ENCODE measurements at regions not wholly inside any gene's neighbourhood (a gene's known extent, or its start where the extent isn't known, plus 50 kb on each side); places are given as distances from the start of the nearest gene placed in this dataset.

GRCh38 chr2:22027345-22028005 lies 903.7 kb downstream of the TDRD15 start:
- Histone ChIP-seq H3K36me3 (ENCODE audit: insufficient read depth, low read length) (no peaks in the 10 kb centered on the region), H3K79me2 (ENCODE audit: low read length) (no peaks in the 10 kb centered on the region), H3K27me3 (ENCODE audit: low read length) (no peaks in the 10 kb centered on the region), H3K9me3 (ENCODE audit: low read length) (no peaks in the 10 kb centered on the region), H3K27ac (ENCODE audit: low read length) (no peak overlapping the region), H3K9ac (ENCODE audit: low read length) (no peak overlapping the region), H3K4me2 (ENCODE audit: low read depth, low read length, poor library complexity, severe bottlenecking) (no peak overlapping the region), H3K4me1 (ENCODE audit: low read length) (no peaks in the 10 kb centered on the region), H4K20me1 (ENCODE audit: insufficient read depth, low read depth, low read length) (no peaks in the 10 kb centered on the region), H3K9me2 (replicated peaks; ENCODE audit: insufficient read depth, low read length) (no peaks in the 10 kb centered on the region), H3K4me3 (ENCODE audit: low read length) (no peak overlapping the region), H2AFZ (ENCODE audit: low read length) (no peak overlapping the region)
- no peak for DNase-seq

- no peaks in the 10 kb centered on the region for H3K9me3 ChIP-seq (ENCODE audit: low read length)
- H3K27ac ChIP-seq (ENCODE audit: low read length) = no peak overlapping the region
- no peaks in the 10 kb centered on the region for H4K20me1 ChIP-seq (ENCODE audit: insufficient read depth, low read depth, low read length)
- DNase-seq = no peak
- H3K27me3 ChIP-seq (ENCODE audit: low read length) = no peaks in the 10 kb centered on the region
- no peaks in the 10 kb centered on the region for H3K36me3 ChIP-seq (ENCODE audit: insufficient read depth, low read length)
- no peaks in the 10 kb centered on the region for H3K79me2 ChIP-seq (ENCODE audit: low read length)
- H3K9me2 ChIP-seq (replicated peaks; ENCODE audit: insufficient read depth, low read length) = no peaks in the 10 kb centered on the region
- no peak overlapping the region for H3K4me2 ChIP-seq (ENCODE audit: low read depth, low read length, poor library complexity, severe bottlenecking)
- no peak overlapping the region for H3K9ac ChIP-seq (ENCODE audit: low read length)
- H3K4me3 ChIP-seq (ENCODE audit: low read length) = no peak overlapping the region
- H3K4me1 ChIP-seq (ENCODE audit: low read length) = no peaks in the 10 kb centered on the region
- H2AFZ ChIP-seq (ENCODE audit: low read length) = no peak overlapping the region
Observed at GRCh38 chr2:22035361-22035830, 911.6 kb downstream of the TDRD15 start.

GRCh38 chr2:22037274-22037673 lies 913.5 kb downstream of the TDRD15 start:
- no peaks in the 10 kb centered on the region for H3K27me3 ChIP-seq (ENCODE audit: low read length)
- no peak overlapping the region for H3K9ac ChIP-seq (ENCODE audit: low read length)
- H2AFZ ChIP-seq (ENCODE audit: low read length) = no peak overlapping the region
- H3K27ac ChIP-seq (ENCODE audit: low read length) = no peak overlapping the region
- H3K79me2 ChIP-seq (ENCODE audit: low read length) = no peaks in the 10 kb centered on the region
- no peaks in the 10 kb centered on the region for H4K20me1 ChIP-seq (ENCODE audit: insufficient read depth, low read depth, low read length)
- no peaks in the 10 kb centered on the region for H3K36me3 ChIP-seq (ENCODE audit: insufficient read depth, low read length)
- H3K4me2 ChIP-seq (ENCODE audit: low read depth, low read length, poor library complexity, severe bottlenecking) = no peak overlapping the region
- H3K9me3 ChIP-seq (ENCODE audit: low read length) = no peaks in the 10 kb centered on the region
- H3K9me2 ChIP-seq (replicated peaks; ENCODE audit: insufficient read depth, low read length) = no peaks in the 10 kb centered on the region
- H3K4me3 ChIP-seq (ENCODE audit: low read length) = no peak overlapping the region
- no peaks in the 10 kb centered on the region for H3K4me1 ChIP-seq (ENCODE audit: low read length)
- DNase-seq = no peak

GRCh38 chr2:22043784-22044183 lies 920.0 kb downstream of the TDRD15 start:
- Histone ChIP-seq H3K9me2 (replicated peaks; ENCODE audit: insufficient read depth, low read length) (no peaks in the 10 kb centered on the region), H3K4me2 (ENCODE audit: low read depth, low read length, poor library complexity, severe bottlenecking) (no peak overlapping the region), H3K36me3 (ENCODE audit: insufficient read depth, low read length) (no peaks in the 10 kb centered on the region), H3K27ac (ENCODE audit: low read length) (no peak overlapping the region), H4K20me1 (ENCODE audit: insufficient read depth, low read depth, low read length) (no peaks in the 10 kb centered on the region), H3K79me2 (ENCODE audit: low read length) (no peaks in the 10 kb centered on the region), H2AFZ (ENCODE audit: low read length) (no peak overlapping the region), H3K27me3 (ENCODE audit: low read length) (no peaks in the 10 kb centered on the region), H3K9me3 (ENCODE audit: low read length) (no peaks in the 10 kb centered on the region), H3K4me3 (ENCODE audit: low read length) (no peak overlapping the region), H3K4me1 (ENCODE audit: low read length) (no peaks in the 10 kb centered on the region), H3K9ac (ENCODE audit: low read length) (no peak overlapping the region)
- DNase-seq = no peak

GRCh38 chr2:22055784-22056620 lies 932.2 kb downstream of the TDRD15 start:
- no peak for DNase-seq
- H3K9me2 ChIP-seq (replicated peaks; ENCODE audit: insufficient read depth, low read length) = no peaks in the 10 kb centered on the region
- no peaks in the 10 kb centered on the region for H4K20me1 ChIP-seq (ENCODE audit: insufficient read depth, low read depth, low read length)
- no peaks in the 10 kb centered on the region for H3K9me3 ChIP-seq (ENCODE audit: low read length)
- no peak overlapping the region for H3K9ac ChIP-seq (ENCODE audit: low read length)
- no peak overlapping the region for H3K4me2 ChIP-seq (ENCODE audit: low read depth, low read length, poor library complexity, severe bottlenecking)
- no peaks in the 10 kb centered on the region for H3K79me2 ChIP-seq (ENCODE audit: low read length)
- H3K27ac ChIP-seq (ENCODE audit: low read length) = no peak overlapping the region
- no peak overlapping the region for H2AFZ ChIP-seq (ENCODE audit: low read length)
- H3K36me3 ChIP-seq (ENCODE audit: insufficient read depth, low read length) = no peaks in the 10 kb centered on the region
- H3K4me1 ChIP-seq (ENCODE audit: low read length) = no peaks in the 10 kb centered on the region
- H3K4me3 ChIP-seq (ENCODE audit: low read length) = no peak overlapping the region
- no peaks in the 10 kb centered on the region for H3K27me3 ChIP-seq (ENCODE audit: low read length)

GRCh38 chr2:22056621-22057132 lies 932.9 kb downstream of the TDRD15 start:
- no peak overlapping the region for H3K9ac ChIP-seq (ENCODE audit: low read length)
- H3K9me3 ChIP-seq (ENCODE audit: low read length) = no peaks in the 10 kb centered on the region
- H3K9me2 ChIP-seq (replicated peaks; ENCODE audit: insufficient read depth, low read length) = no peaks in the 10 kb centered on the region
- DNase-seq = no peak
- no peak overlapping the region for H3K4me2 ChIP-seq (ENCODE audit: low read depth, low read length, poor library complexity, severe bottlenecking)
- H3K4me1 ChIP-seq (ENCODE audit: low read length) = no peaks in the 10 kb centered on the region
- no peak overlapping the region for H3K27ac ChIP-seq (ENCODE audit: low read length)
- no peaks in the 10 kb centered on the region for H4K20me1 ChIP-seq (ENCODE audit: insufficient read depth, low read depth, low read length)
- no peaks in the 10 kb centered on the region for H3K36me3 ChIP-seq (ENCODE audit: insufficient read depth, low read length)
- no peak overlapping the region for H2AFZ ChIP-seq (ENCODE audit: low read length)
- no peak overlapping the region for H3K4me3 ChIP-seq (ENCODE audit: low read length)
- no peaks in the 10 kb centered on the region for H3K27me3 ChIP-seq (ENCODE audit: low read length)
- H3K79me2 ChIP-seq (ENCODE audit: low read length) = no peaks in the 10 kb centered on the region

- no peak overlapping the region for H3K4me3 ChIP-seq (ENCODE audit: low read length)
- H2AFZ ChIP-seq (ENCODE audit: low read length) = no peak overlapping the region
- no peaks in the 10 kb centered on the region for H3K9me3 ChIP-seq (ENCODE audit: low read length)
- no peaks in the 10 kb centered on the region for H4K20me1 ChIP-seq (ENCODE audit: insufficient read depth, low read depth, low read length)
- no peaks in the 10 kb centered on the region for H3K79me2 ChIP-seq (ENCODE audit: low read length)
- no peak overlapping the region for H3K27ac ChIP-seq (ENCODE audit: low read length)
- no peak overlapping the region for H3K4me2 ChIP-seq (ENCODE audit: low read depth, low read length, poor library complexity, severe bottlenecking)
- DNase-seq = no peak
- no peaks in the 10 kb centered on the region for H3K4me1 ChIP-seq (ENCODE audit: low read length)
- no peaks in the 10 kb centered on the region for H3K9me2 ChIP-seq (replicated peaks; ENCODE audit: insufficient read depth, low read length)
- no peaks in the 10 kb centered on the region for H3K36me3 ChIP-seq (ENCODE audit: insufficient read depth, low read length)
- H3K9ac ChIP-seq (ENCODE audit: low read length) = no peak overlapping the region
- no peaks in the 10 kb centered on the region for H3K27me3 ChIP-seq (ENCODE audit: low read length)
Observed at GRCh38 chr2:22062679-22063078, 938.9 kb downstream of the TDRD15 start.

GRCh38 chr2:22076454-22076853 lies 952.7 kb downstream of the TDRD15 start:
- H4K20me1 ChIP-seq (ENCODE audit: insufficient read depth, low read depth, low read length) = no peaks in the 10 kb centered on the region
- H2AFZ ChIP-seq (ENCODE audit: low read length) = no peak overlapping the region
- H3K27ac ChIP-seq (ENCODE audit: low read length) = no peak overlapping the region
- H3K9me3 ChIP-seq (ENCODE audit: low read length) = no peaks in the 10 kb centered on the region
- no peak overlapping the region for H3K4me2 ChIP-seq (ENCODE audit: low read depth, low read length, poor library complexity, severe bottlenecking)
- H3K4me1 ChIP-seq (ENCODE audit: low read length) = no peaks in the 10 kb centered on the region
- H3K27me3 ChIP-seq (ENCODE audit: low read length) = no peaks in the 10 kb centered on the region
- no peaks in the 10 kb centered on the region for H3K9me2 ChIP-seq (replicated peaks; ENCODE audit: insufficient read depth, low read length)
- no peaks in the 10 kb centered on the region for H3K79me2 ChIP-seq (ENCODE audit: low read length)
- H3K9ac ChIP-seq (ENCODE audit: low read length) = no peak overlapping the region
- no peaks in the 10 kb centered on the region for H3K36me3 ChIP-seq (ENCODE audit: insufficient read depth, low read length)
- no peak overlapping the region for H3K4me3 ChIP-seq (ENCODE audit: low read length)
- no peak for DNase-seq

All from Karpas-422 (cell line).